ENCODE measurements at regions not wholly inside any gene's neighbourhood (a gene's known extent, or its start where the extent isn't known, plus 50 kb on each side); places are given as distances from the start of the nearest gene placed in this dataset.

- Histone ChIP-seq H3K4me1 (ENCODE audit: control insufficient read depth, insufficient read depth, low read length) (no peaks in the 10 kb centered on the region), H3K27me3 (ENCODE audit: control insufficient read depth, insufficient read depth, low read length) (no peaks in the 10 kb centered on the region), H3K9me3 (ENCODE audit: control insufficient read depth, insufficient read depth, low read depth, low read length) (no peaks in the 10 kb centered on the region), H3K27ac (ENCODE audit: low read length) (no peak overlapping the region), H3K36me3 (ENCODE audit: control insufficient read depth, insufficient read depth, low read length) (no peaks in the 10 kb centered on the region), H3K4me3 (ENCODE audit: low read depth in 2 of 2, low read length in 2 of 2) (no peak overlapping the region)
- ATAC-seq: no peak
- DNase-seq (ENCODE audit: low read depth, low spot score): no peak
- in situ Hi-C loops (cut with HindIII; ENCODE audit: low pct_unique_long_range_greater_than_20kb, low sequenced_read_pairs) (no loop called here), intact Hi-C loops (cut with micrococcal nuclease; ENCODE audit: unreplicated experiment) (loop anchor here (10.0 kb wide), 1 partner anchor 251 kb away; no protein-coding TSS in a partner anchor)
- POLR2A ChIA-PET: no interaction called here
- BruUV-seq (replicated peaks): no TSS peak
- CTCF ChIA-PET: no interaction called here
- no peak for TF ChIP-seq POLR2AphosphoS5 (IDR thresholded peaks at IDR 0.05; ENCODE audit: low read depth, low read length)
- no peak for TF ChIP-seq TCF7L2 (IDR thresholded peaks at IDR 0.05; ENCODE audit: low read depth, low read length)
- TF ChIP-seq SIN3A (IDR thresholded peaks at IDR 0.05; ENCODE audit: borderline replicate concordance, insufficient read depth, low read depth, low read length): no peak
- no peak for TF ChIP-seq REST (IDR thresholded peaks at IDR 0.05; ENCODE audit: insufficient read depth in 1 of 2, low read depth in 2 of 2, low read length in 1 of 2)
- no peak for TF ChIP-seq CTCF (IDR thresholded peaks at IDR 0.05)
Observed at GRCh38 chr16:55123652-55124051, 193.0 kb downstream of the IRX5 start.

- in situ Hi-C loops (cut with HindIII; ENCODE audit: low pct_unique_long_range_greater_than_20kb, low sequenced_read_pairs): no loop called here
Observed at GRCh38 chr16:55125818-55126385, 195.2 kb downstream of the IRX5 start.

More at GRCh38 chr16:55125818-55126385, 195.2 kb downstream of the IRX5 start:
- DNase-seq (ENCODE audit: low read depth, low spot score) (no peak), ATAC-seq (no peak)
- no peak for TF ChIP-seq TCF7L2 (IDR thresholded peaks at IDR 0.05; ENCODE audit: low read depth, low read length)
- TF ChIP-seq CTCF (IDR thresholded peaks at IDR 0.05): no peak
- no peak for TF ChIP-seq POLR2AphosphoS5 (IDR thresholded peaks at IDR 0.05; ENCODE audit: low read depth, low read length)
- TF ChIP-seq SIN3A (IDR thresholded peaks at IDR 0.05; ENCODE audit: borderline replicate concordance, insufficient read depth, low read depth, low read length): no peak
- no peak for TF ChIP-seq REST (IDR thresholded peaks at IDR 0.05; ENCODE audit: insufficient read depth in 1 of 2, low read depth in 2 of 2, low read length in 1 of 2)
- no TSS peak for BruUV-seq (replicated peaks)
- no peaks in the 10 kb centered on the region for H3K9me3 ChIP-seq (ENCODE audit: control insufficient read depth, insufficient read depth, low read depth, low read length)
- H3K27ac ChIP-seq (ENCODE audit: low read length): no peak overlapping the region
- H3K27me3 ChIP-seq (ENCODE audit: control insufficient read depth, insufficient read depth, low read length): no peaks in the 10 kb centered on the region
- no peaks in the 10 kb centered on the region for H3K4me1 ChIP-seq (ENCODE audit: control insufficient read depth, insufficient read depth, low read length)
- CTCF ChIA-PET: no interaction called here
- H3K36me3 ChIP-seq (ENCODE audit: control insufficient read depth, insufficient read depth, low read length): no peaks in the 10 kb centered on the region
- POLR2A ChIA-PET: no interaction called here
- no peak overlapping the region for H3K4me3 ChIP-seq (ENCODE audit: low read depth in 2 of 2, low read length in 2 of 2)
- intact Hi-C loops (cut with micrococcal nuclease; ENCODE audit: unreplicated experiment): loop anchor here (10.0 kb wide), 1 partner anchor 249 kb away; no protein-coding TSS in a partner anchor

Measured in Panc1 (cell line).